GM23248 (cell line): ENCODE measurements at regions not wholly inside any gene's neighbourhood (a gene's known extent, or its start where the extent isn't known, plus 50 kb on each side); places are given as distances from the start of the nearest gene placed in this dataset.

ENCODE experiments used
- DNase-seq: peaks from one replicate; pipeline ENCODE4 v3.0.0-alpha.2; 2015
- H2AFZ ChIP-seq: fragments of 200-600 bp; sonication (generic); 2 replicates; pipeline ENCODE4 v1.6.1; 2016; ENCODE audit warnings: antibody characterized with exemption
- H3F3A ChIP-seq: fragments of 200-600 bp; sonication (generic); 2 replicates; pipeline ENCODE4 v1.6.1; 2016; ENCODE audit warnings: mild to moderate bottlenecking, antibody characterized with exemption, mixed run types; ENCODE audit not compliant: insufficient read depth
- H3K27ac ChIP-seq: fragments of 200-600 bp; sonication (generic); 2 replicates; pipeline ENCODE4 v1.5.1; 2016; ENCODE audit warnings: mild to moderate bottlenecking
- H3K27me3 ChIP-seq: fragments of 200-600 bp; sonication (generic); replicated peaks from 2 replicates; pipeline ENCODE4 v1.6.1; 2016; ENCODE audit warnings: mild to moderate bottlenecking; ENCODE audit not compliant: insufficient read depth
- H3K36me3 ChIP-seq: fragments of 200-600 bp; sonication (generic); 2 replicates; pipeline ENCODE4 v1.6.1; 2016; ENCODE audit warnings: low read depth, mild to moderate bottlenecking
- H3K4me1 ChIP-seq: fragments of 200-600 bp; sonication (generic); 2 replicates; pipeline ENCODE4 v1.6.1; 2016; ENCODE audit warnings: mild to moderate bottlenecking; ENCODE audit not compliant: insufficient read depth
- H3K4me2 ChIP-seq: fragments of 200-600 bp; sonication (generic); one replicate; pipeline ENCODE4 v1.6.1; 2016; ENCODE audit warnings: mild to moderate bottlenecking; ENCODE audit not compliant: unreplicated experiment
- H3K4me3 ChIP-seq: fragments of 200-600 bp; sonication (generic); 2 replicates; pipeline ENCODE4 v1.5.1; 2016; ENCODE audit warnings: mild to moderate bottlenecking
- H3K79me2 ChIP-seq: fragments of 200-600 bp; sonication (generic); 2 replicates; pipeline ENCODE4 v1.6.1; 2016; ENCODE audit warnings: mild to moderate bottlenecking; ENCODE audit not compliant: insufficient read depth
- H3K9ac ChIP-seq: fragments of 200-600 bp; sonication (generic); 2 replicates; pipeline ENCODE4 v1.6.1; 2016; ENCODE audit warnings: mild to moderate bottlenecking
- H3K9me2 ChIP-seq: fragments of 200-600 bp; sonication (generic); 2 replicates; pipeline ENCODE4 v1.6.1; 2016; ENCODE audit warnings: mixed run types, mild to moderate bottlenecking, moderate library complexity; ENCODE audit not compliant: insufficient read depth
- H3K9me3 ChIP-seq: fragments of 200-600 bp; sonication (generic); one replicate; pipeline ENCODE4 v1.6.1; 2017; ENCODE audit warnings: low read depth
- H4K20me1 ChIP-seq: fragments of 200-600 bp; sonication (generic); 2 replicates; pipeline ENCODE4 v1.6.0; 2016; ENCODE audit not compliant: insufficient read depth
- EZH2 ChIP-seq: fragments of 200-600 bp; sonication (generic); IDR thresholded peaks from 2 replicates; pipeline ENCODE4 v1.6.1; 2018; ENCODE audit warnings: antibody characterized with exemption, mild to moderate bottlenecking; ENCODE audit not compliant: insufficient read depth, poor library complexity, severe bottlenecking
- EZH2phosphoT487 ChIP-seq: fragments of 200-600 bp; sonication (generic); IDR thresholded peaks from 2 replicates; pipeline ENCODE4 v1.6.1; 2018; ENCODE audit warnings: antibody characterized with exemption, moderate library complexity, mild to moderate bottlenecking, low read depth; ENCODE audit not compliant: insufficient read depth
- WGBS, 2 experiments: methylation state at CpG; one replicate each; pipeline ENCODE4 v1.1.6; 2015 to 2017; ENCODE audit warnings: low lambda C conversion rate in 2 of 2, low coverage in 1 of 2; ENCODE audit errors: missing lambda C conversion rate in 2 of 2; 5-methylcytosine and 5-hydroxymethylcytosine counted together
- in situ Hi-C: fragments of 300-500 bp; cut with MboI; formaldehyde crosslinking; loops from 2 replicates; pipeline ENCODE4 v1.15.0; 2020

- no peaks in the 10 kb centered on the region for H3K79me2 ChIP-seq
- 62 to 63% methylated on average over 2 of the region's 2 CpGs for WGBS, 2 experiments
- H3K9me3 ChIP-seq = no peaks in the 10 kb centered on the region
- no peaks in the 10 kb centered on the region for H4K20me1 ChIP-seq
- H2AFZ ChIP-seq = no peak overlapping the region
- H3K27me3 ChIP-seq = 0 out of 2 replicates have a peak, but pooled peaks cover 5% of the 10 kb centered on the region
- TF ChIP-seq EZH2 (no peak), EZH2phosphoT487 (no peak)
- H3K9ac ChIP-seq = no peak overlapping the region
- no peak overlapping the region for H3K4me3 ChIP-seq
- in situ Hi-C loops = no loop called here
- H3F3A ChIP-seq = no peaks in the 10 kb centered on the region
- no peak overlapping the region for H3K4me2 ChIP-seq
- no peak overlapping the region for H3K27ac ChIP-seq
- H3K4me1 ChIP-seq = no peaks in the 10 kb centered on the region
- H3K36me3 ChIP-seq = no peaks in the 10 kb centered on the region
- no peak for DNase-seq
- H3K9me2 ChIP-seq = no peaks in the 10 kb centered on the region
Measured at GRCh38 chr4:184891816-184892397, 66.1 kb upstream of the ACSL1 start.

DNA sequence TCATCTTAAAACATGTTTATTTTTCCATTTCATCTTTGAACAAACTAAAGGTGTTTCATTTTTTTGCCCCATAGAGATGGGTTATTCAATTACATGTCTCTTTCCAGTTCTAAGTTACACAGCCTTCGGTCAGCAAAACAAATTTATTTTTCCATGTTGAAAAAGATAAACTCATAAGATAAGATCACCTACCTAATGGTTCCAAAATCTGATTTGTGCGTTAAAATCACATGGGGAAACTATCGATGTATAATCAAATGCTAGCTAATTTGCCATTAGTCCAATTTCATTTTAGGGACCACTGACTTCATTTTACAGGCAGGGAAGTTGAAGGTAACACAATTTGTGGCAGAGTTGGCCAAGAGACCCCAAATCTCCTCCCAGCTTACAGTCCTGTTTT is 67.2 kb upstream of the ACSL1 start:
- Histone ChIP-seq H3K36me3 (no peaks in the 10 kb centered on the region), H3K4me1 (no peaks in the 10 kb centered on the region), H3K79me2 (no peaks in the 10 kb centered on the region), H4K20me1 (no peaks in the 10 kb centered on the region), H3F3A (no peaks in the 10 kb centered on the region), H2AFZ (no peak overlapping the region), H3K9me3 (no peaks in the 10 kb centered on the region), H3K4me3 (no peak overlapping the region), H3K27me3 (0 out of 2 replicates have a peak, but pooled peaks cover 7% of the 10 kb centered on the region), H3K9me2 (no peaks in the 10 kb centered on the region), H3K4me2 (no peak overlapping the region), H3K9ac (no peak overlapping the region), H3K27ac (no peak overlapping the region)
- TF ChIP-seq EZH2phosphoT487 (no peak), EZH2 (no peak)
- 48 to 51% methylated on average over 3 of the region's 3 CpGs for WGBS, 2 experiments
- DNase-seq = no peak
- in situ Hi-C loops = no loop called here

DNA sequence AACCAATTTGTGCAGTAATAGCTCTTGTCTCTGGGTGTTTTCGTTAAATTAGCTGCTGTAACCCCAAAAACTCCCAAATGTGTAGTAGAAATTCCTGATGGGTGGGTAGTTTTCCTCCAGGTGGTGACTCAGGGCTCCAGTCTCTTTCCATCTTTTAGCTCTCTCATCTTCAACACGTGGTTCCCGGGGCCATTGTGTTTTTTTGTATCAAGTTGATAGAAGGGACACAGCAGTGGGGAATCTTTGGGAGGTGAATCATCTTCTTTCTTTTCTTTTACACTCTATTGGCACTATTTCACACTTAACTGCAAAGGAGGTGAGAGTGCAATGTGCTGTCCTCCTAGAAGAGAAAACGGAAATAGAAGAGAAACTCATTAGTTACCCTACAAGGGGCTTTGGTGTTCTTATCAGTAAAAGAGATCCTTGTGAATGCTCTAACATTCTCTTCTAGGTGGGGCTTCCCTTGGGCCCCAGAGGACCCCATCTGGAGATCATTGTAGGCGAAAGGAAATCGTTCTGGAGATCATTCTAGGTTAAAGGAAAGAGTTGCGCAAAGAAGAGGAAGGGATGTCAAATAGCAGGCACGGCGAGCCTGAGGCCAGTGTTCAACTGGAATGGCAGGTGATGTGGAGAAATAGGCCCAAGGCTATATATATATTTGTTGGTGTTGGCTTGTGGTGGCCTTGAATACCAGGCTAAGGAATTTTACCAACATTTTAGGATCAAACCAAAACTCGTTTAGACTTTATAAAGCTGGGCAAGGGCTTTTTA is 68.2 kb upstream of the ACSL1 start:
- in situ Hi-C loops = no loop called here
- H3K9ac ChIP-seq = no peak overlapping the region
- H3K4me3 ChIP-seq = no peak overlapping the region
- 40 to 42% methylated on average over 10 of the region's 10 CpGs for WGBS, 2 experiments
- H3F3A ChIP-seq = no peaks in the 10 kb centered on the region
- H3K79me2 ChIP-seq = no peaks in the 10 kb centered on the region
- DNase-seq = no peak
- no peaks in the 10 kb centered on the region for H3K9me3 ChIP-seq
- no peak overlapping the region for H2AFZ ChIP-seq
- H3K4me1 ChIP-seq = no peaks in the 10 kb centered on the region
- no peaks in the 10 kb centered on the region for H3K36me3 ChIP-seq
- no peak overlapping the region for H3K27ac ChIP-seq
- no peaks in the 10 kb centered on the region for H3K9me2 ChIP-seq
- no peaks in the 10 kb centered on the region for H4K20me1 ChIP-seq
- no peak overlapping the region for H3K4me2 ChIP-seq
- TF ChIP-seq EZH2phosphoT487 = no peak
- TF ChIP-seq EZH2 = no peak
- 0 out of 2 replicates have a peak, but pooled peaks cover 13% of the 10 kb centered on the region for H3K27me3 ChIP-seq

DNA sequence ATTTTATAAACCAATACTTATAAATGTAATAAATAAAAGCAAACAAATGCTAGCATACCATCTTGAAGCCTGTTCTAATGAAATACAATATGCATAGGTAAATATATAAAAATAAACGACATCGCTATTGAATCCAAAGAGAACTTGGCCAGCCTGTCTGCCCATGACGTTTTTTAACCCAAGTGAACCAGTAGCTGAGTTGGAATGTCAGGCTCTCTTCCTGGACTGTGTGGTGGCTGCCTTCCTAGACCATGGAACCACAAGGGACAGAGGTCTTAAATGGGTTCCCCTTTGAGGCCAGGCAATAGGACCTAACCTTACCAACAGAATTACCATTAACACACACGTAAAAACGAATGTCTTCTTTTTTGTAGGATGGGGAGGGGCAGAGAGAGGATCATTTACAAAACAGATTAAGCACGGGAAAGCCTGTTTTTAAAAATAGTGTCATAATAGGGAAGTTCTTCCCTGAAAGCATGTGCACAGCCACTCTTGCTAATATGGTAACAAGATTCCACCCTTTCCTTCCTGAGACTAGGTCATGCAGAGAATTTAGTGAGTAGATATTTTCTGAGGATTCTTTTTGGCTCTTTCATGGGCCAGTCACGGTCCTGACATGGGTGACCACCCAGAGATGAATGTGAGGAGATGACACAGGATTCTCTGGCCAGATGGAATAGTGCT is 69.4 kb upstream of the ACSL1 start:
- Histone ChIP-seq H3K9me2 (no peaks in the 10 kb centered on the region), H3K4me3 (no peak overlapping the region), H3K79me2 (no peaks in the 10 kb centered on the region), H4K20me1 (no peaks in the 10 kb centered on the region), H3K9me3 (no peaks in the 10 kb centered on the region), H3K4me1 (no peaks in the 10 kb centered on the region), H3K36me3 (no peaks in the 10 kb centered on the region), H3K27me3 (0 out of 2 replicates have a peak, but pooled peaks cover 13% of the 10 kb centered on the region), H3K4me2 (no peak overlapping the region), H3K9ac (no peak overlapping the region), H3K27ac (no peak overlapping the region), H3F3A (no peaks in the 10 kb centered on the region), H2AFZ (no peak overlapping the region)
- in situ Hi-C loops = no loop called here
- WGBS, 2 experiments = 24 to 25% methylated on average over 7 of the region's 7 CpGs
- DNase-seq = no peak
- TF ChIP-seq EZH2phosphoT487 (no peak), EZH2 (no peak)
